Embryonic facial prominence (tissue), 1 donor: ENCODE measurements at regions not wholly inside any gene's neighbourhood (a gene's known extent, or its start where the extent isn't known, plus 50 kb on each side); places are given as distances from the start of the nearest gene placed in this dataset.

Source experiments
- DNase-seq: peaks from one replicate; pipeline ENCODE4 v3.0.0-alpha.2; 2016; ENCODE audit errors: extremely low spot score

DNA sequence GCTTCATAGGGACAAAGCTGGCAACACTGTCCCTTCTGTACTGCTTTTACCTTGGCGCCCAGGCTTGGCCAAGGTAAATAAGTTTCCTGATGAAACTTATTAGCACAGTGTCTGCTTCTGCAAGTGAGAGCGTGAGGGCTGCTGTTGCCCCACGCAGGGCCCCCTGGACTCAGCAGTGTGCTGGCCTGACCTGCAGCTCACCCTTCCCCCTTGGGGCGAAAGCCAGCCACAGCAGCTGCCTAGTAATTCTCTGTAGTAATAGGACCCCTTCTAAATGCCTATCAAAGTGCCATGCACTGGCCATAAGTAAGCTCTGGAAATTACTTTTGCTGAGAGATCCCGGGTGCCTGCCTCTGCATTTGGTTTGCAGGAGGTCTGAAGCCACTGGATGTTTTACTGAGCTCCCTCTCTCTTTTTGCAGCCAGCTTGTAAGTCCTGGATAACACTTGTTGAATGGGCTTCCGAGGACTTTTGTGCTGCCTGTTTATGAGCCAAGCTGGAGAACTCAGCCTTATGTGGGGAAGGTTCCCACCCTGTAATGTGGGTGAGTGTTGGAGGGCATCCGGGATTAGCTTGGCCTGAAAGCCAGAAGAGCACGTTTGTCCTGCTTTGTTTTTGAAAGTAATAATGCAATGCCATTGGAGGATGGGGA lies 293.9 kb downstream of the C7orf25 start:
- no peak for DNase-seq

- DNase-seq = no peak
Observed at GRCh38 chr7:42617071-42617765, 294.7 kb downstream of the C7orf25 start.

GRCh38 chr7:42614636-42615035 lies 297.2 kb downstream of the C7orf25 start:
- DNase-seq = no peak

- no peak for DNase-seq
Observed at GRCh38 chr7:42611961-42612360, 299.9 kb downstream of the C7orf25 start.

- DNase-seq = no peak
Observed at GRCh38 chr7:42611289-42611928, 300.5 kb downstream of the C7orf25 start.

- no peak for DNase-seq
Observed at GRCh38 chr7:42606193-42606905, 305.5 kb downstream of the C7orf25 start.

DNA sequence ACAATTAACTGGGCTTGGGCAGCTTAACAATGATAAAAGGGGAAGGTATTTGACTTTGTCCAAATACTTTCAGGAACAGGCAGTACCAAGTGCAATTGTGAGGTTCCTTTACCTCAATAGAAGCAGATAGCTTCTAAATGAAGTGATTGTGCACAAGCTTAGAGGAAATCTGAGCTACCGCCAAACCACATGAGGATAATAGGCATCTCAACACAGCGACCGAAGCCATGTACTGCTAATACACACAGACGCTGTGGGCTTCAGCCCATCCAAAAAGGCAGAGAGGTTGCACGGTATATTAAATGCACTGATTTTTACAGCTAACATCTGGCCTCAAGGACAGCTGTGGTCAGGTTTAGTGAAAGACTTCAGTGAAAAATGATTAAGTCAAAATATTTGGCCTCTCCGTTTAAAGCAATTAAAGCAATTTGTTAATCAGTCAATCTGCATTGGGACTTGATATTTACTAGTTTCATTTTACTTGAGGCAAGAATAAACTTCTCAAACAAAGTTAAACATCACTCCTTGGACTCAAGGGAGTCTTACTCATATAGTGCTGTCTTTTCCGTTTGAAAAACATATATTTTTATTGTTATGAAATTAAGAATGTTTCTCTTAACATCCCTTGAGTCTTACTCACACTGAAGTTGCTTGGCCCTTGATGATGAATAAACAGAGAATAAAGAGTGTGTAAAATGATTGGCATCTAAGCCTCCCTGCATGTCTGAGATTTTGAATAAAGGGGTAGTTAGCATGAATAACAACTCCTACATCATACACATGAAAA lies 306.3 kb downstream of the C7orf25 start:
- DNase-seq = no peak

GRCh38 chr7:42603496-42603895 lies 308.4 kb downstream of the C7orf25 start:
- DNase-seq = no peak

- no peak for DNase-seq
Observed at GRCh38 chr7:42597300-42597699, 314.6 kb downstream of the C7orf25 start.

GRCh38 chr7:42596737-42597136 lies 315.1 kb downstream of the C7orf25 start:
- no peak for DNase-seq

GRCh38 chr7:42593860-42594259 lies 318.0 kb downstream of the C7orf25 start:
- DNase-seq = no peak

GRCh38 chr7:42590771-42591310 lies 321.0 kb downstream of the C7orf25 start:
- no peak for DNase-seq

- DNase-seq = no peak
Observed at GRCh38 chr7:42588876-42589275, 323.0 kb downstream of the C7orf25 start.

DNA sequence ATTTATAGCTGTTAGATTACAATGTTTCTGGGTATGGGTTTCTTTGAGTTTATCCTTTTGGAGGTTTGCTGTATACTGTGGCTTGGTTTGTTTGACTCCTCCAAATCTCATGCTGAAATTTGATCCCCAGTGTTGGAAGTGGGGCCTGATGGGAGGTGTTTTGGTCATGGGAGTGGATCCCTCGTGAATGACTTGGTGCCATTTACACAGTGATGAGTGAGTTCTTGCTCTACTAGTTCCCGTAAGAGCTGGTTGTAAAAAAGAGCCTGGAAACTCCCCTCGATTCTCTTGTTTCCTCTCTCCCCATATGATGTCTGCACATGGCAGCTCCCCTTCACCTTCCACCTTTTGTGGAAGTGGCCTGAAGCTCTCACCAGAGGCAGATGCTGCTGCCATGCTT lies 324.1 kb downstream of the C7orf25 start:
- DNase-seq = no peak

DNA sequence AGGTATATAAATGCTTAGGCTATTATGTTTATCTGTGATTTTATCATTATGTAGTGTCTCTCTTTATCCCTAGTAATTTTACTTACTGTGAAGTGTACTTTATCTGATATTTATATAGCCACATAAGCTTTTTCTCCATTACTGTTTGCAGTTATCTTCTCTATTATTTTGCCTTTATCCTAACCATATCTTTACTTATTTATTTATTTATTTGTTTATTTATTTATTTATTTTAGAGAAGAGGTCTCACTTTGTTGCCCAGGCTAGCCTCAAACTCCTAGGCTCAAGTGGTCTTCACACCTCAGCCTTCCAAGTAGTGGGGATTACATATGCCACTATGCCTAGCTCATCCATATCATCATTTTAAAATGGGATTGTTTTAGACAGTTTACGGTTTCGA lies 331.8 kb downstream of the C7orf25 start:
- no peak for DNase-seq

DNA sequence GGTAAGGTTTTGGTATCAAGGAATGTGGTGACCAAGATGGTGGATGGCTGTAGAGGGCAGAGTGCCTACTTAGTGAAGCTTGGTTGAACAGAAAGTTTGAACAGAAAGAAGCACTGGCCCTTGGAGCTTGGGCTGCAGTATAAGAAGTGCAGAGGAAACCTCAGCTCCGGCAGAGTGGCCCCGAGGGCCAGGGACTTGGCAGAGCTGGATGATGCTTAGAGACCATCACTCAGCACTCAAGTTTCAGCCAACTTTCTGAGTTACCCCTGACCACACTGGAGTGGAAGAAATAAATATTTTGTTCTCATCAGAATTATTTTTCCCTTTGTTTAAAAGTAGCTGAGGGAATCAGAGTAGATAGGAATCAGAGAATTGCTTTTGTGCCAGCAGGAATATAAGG lies 336.7 kb downstream of the C7orf25 start:
- no peak for DNase-seq

DNA sequence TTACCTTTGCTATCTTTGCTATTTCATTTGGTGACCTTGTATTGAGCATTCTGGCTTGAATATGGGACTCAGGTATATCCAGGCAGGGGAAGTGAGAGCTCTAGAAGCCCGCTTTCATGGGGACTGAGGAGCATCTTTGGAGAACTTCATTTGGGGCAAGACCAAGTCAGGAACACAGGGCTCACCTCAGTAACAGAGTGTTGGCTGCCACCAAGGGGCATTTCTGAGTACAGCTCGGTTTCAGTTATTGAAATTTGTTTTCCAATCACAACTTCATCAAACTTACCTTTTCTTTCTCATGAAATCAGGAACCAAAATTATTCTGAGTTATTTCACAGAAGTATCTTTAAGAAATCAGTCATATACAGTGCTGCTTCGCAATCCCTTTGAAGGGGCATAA lies 337.2 kb downstream of the C7orf25 start:
- DNase-seq = no peak

- DNase-seq = no peak
Observed at GRCh38 chr7:42573881-42574672, 337.1 kb upstream of the GLI3 start.

DNA sequence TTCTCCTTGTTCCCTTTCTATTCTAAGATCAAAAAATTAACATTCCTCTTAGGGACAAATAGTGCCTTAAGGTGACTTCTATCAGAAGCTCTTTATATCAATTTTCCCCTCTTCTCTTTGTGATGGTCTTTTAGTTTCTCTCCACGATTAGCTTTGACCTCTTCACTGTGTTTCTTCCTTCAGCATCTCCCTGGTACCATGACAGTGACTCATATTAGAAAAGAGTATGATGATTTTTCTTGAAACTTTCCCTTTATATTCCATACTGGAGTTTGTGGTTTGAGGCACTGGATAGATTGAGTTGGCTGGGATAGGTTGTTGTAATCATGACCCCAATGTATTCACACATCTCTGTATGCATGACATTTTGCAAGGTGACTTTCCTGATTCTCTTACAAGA lies 335.6 kb upstream of the GLI3 start:
- no peak for DNase-seq

- DNase-seq = no peak
Observed at GRCh38 chr7:42572056-42572455, 335.0 kb upstream of the GLI3 start.

GRCh38 chr7:42570944-42571343 lies 333.9 kb upstream of the GLI3 start:
- DNase-seq = no peak
